Uterus (tissue), 2 donors: ENCODE measurements at regions not wholly inside any gene's neighbourhood (a gene's known extent, or its start where the extent isn't known, plus 50 kb on each side); places are given as distances from the start of the nearest gene placed in this dataset.

ENCODE experiments used
- POLR2A ChIP-seq, 2 donors: fragments of 450-650 bp; IDR thresholded peaks; one replicate each; pipeline ENCODE4 v1.6.1; 2016; ENCODE audit warnings: antibody characterized with exemption in 2 of 2, mild to moderate bottlenecking in 1 of 2, moderate library complexity in 1 of 2
- TF ChIP-seq, protein P1 (sequence below), 4 experiments: fragments of 200-600 bp in 2 of 4; fragments of 450-650 bp in 2 of 4; sonication (generic) in 2 of 4; IDR thresholded peaks; one replicate each; pipeline ENCODE4 v1.5.1; 2016 to 2019; ENCODE audit warnings: antibody characterized with exemption in 4 of 4, mild to moderate bottlenecking in 2 of 4, moderate library complexity in 1 of 4

- TF ChIP-seq, protein P1, sequence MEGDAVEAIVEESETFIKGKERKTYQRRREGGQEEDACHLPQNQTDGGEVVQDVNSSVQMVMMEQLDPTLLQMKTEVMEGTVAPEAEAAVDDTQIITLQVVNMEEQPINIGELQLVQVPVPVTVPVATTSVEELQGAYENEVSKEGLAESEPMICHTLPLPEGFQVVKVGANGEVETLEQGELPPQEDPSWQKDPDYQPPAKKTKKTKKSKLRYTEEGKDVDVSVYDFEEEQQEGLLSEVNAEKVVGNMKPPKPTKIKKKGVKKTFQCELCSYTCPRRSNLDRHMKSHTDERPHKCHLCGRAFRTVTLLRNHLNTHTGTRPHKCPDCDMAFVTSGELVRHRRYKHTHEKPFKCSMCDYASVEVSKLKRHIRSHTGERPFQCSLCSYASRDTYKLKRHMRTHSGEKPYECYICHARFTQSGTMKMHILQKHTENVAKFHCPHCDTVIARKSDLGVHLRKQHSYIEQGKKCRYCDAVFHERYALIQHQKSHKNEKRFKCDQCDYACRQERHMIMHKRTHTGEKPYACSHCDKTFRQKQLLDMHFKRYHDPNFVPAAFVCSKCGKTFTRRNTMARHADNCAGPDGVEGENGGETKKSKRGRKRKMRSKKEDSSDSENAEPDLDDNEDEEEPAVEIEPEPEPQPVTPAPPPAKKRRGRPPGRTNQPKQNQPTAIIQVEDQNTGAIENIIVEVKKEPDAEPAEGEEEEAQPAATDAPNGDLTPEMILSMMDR (IDR thresholded peaks at IDR 0.05) = no peak
- no peak for TF ChIP-seq POLR2A (IDR thresholded peaks at IDR 0.05)
Measured at GRCh38 chr15:39333393-39333792, 247.5 kb upstream of the THBS1 start.
